ENCODE measurements at regions not wholly inside any gene's neighbourhood (a gene's known extent, or its start where the extent isn't known, plus 50 kb on each side); places are given as distances from the start of the nearest gene placed in this dataset.

GRCh38 chr2:22525681-22526080, 859.3 kb upstream of the KLHL29 start:
- no peak for DNase-seq

GRCh38 chr2:22530131-22530530, 854.8 kb upstream of the KLHL29 start:
- no peak for DNase-seq

GRCh38 chr2:22536133-22536532, 848.8 kb upstream of the KLHL29 start:
- no peak for DNase-seq

GRCh38 chr2:22554453-22554852, 830.5 kb upstream of the KLHL29 start:
- no peak for DNase-seq

- DNase-seq: no peak
Observed at GRCh38 chr2:22557406-22557805, 827.6 kb upstream of the KLHL29 start.

GRCh38 chr2:22560021-22560420, 825.0 kb upstream of the KLHL29 start:
- no peak for DNase-seq

- DNase-seq: no peak
Observed at GRCh38 chr2:22579341-22579740, 805.6 kb upstream of the KLHL29 start.

- no peak for DNase-seq
Observed at GRCh38 chr2:22582107-22582506, 802.9 kb upstream of the KLHL29 start.

- no peak for DNase-seq
Observed at GRCh38 chr2:22596306-22596705, 788.7 kb upstream of the KLHL29 start.

GRCh38 chr2:22600156-22600555, 784.8 kb upstream of the KLHL29 start:
- no peak for DNase-seq

- DNase-seq: no peak
Observed at GRCh38 chr2:22600999-22601398, 784.0 kb upstream of the KLHL29 start.

GRCh38 chr2:22604136-22604535, 780.8 kb upstream of the KLHL29 start:
- no peak for DNase-seq

- no peak for DNase-seq
Observed at GRCh38 chr2:22616031-22616430, 768.9 kb upstream of the KLHL29 start.

- DNase-seq: no peak
Observed at GRCh38 chr2:22623620-22624019, 761.4 kb upstream of the KLHL29 start.

- DNase-seq: no peak
Observed at GRCh38 chr2:22626621-22627020, 758.4 kb upstream of the KLHL29 start.

- DNase-seq: no peak
Observed at GRCh38 chr2:22628221-22628620, 756.8 kb upstream of the KLHL29 start.

- no peak for DNase-seq
Observed at GRCh38 chr2:22628906-22629305, 756.1 kb upstream of the KLHL29 start.

- no peak for DNase-seq
Observed at GRCh38 chr2:22634167-22634566, 750.8 kb upstream of the KLHL29 start.

GRCh38 chr2:22656426-22656825, 728.6 kb upstream of the KLHL29 start:
- no peak for DNase-seq

GRCh38 chr2:22673529-22673928, 711.5 kb upstream of the KLHL29 start:
- no peak for DNase-seq

GRCh38 chr2:22683914-22684313, 701.1 kb upstream of the KLHL29 start:
- no peak for DNase-seq

GRCh38 chr2:22690096-22690495, 694.9 kb upstream of the KLHL29 start:
- DNase-seq: no peak

- no peak for DNase-seq
Observed at GRCh38 chr2:22691666-22692065, 693.3 kb upstream of the KLHL29 start.

GRCh38 chr2:22692746-22693145, 692.2 kb upstream of the KLHL29 start:
- DNase-seq: no peak

- DNase-seq: no peak
Observed at GRCh38 chr2:22694300-22694699, 690.7 kb upstream of the KLHL29 start.

- DNase-seq: no peak
Observed at GRCh38 chr2:22694856-22695255, 690.1 kb upstream of the KLHL29 start.

Data from DMS79 treated with DMSO at 0.1 percent for 48 hours (cell line).